Fibroblast of skin of abdomen (primary cell): ENCODE measurements at regions not wholly inside any gene's neighbourhood (a gene's known extent, or its start where the extent isn't known, plus 50 kb on each side); places are given as distances from the start of the nearest gene placed in this dataset.

Experiments
- DNase-seq: peaks from one replicate; pipeline ENCODE4 v3.0.0-alpha.2; 2013

DNA sequence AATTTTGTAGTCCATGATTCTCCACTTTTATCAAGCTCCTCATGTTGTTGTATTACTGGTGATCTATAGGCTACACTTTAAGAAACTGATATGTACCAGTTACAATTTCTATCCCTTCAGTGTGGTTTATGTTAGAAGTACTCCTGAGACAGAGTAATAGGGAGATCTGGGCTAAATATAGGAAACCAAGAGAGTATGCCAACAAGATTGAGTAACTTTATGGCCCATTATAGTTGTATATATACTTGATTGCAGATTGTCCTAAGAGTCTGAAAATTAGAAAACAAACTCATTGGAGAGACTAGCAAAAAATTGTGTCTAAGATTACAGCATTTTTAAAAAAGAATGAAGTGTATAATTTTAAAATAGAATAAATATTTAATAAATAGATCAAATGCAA lies 605.6 kb downstream of the XIRP2 start:
- DNase-seq: no peak

DNA sequence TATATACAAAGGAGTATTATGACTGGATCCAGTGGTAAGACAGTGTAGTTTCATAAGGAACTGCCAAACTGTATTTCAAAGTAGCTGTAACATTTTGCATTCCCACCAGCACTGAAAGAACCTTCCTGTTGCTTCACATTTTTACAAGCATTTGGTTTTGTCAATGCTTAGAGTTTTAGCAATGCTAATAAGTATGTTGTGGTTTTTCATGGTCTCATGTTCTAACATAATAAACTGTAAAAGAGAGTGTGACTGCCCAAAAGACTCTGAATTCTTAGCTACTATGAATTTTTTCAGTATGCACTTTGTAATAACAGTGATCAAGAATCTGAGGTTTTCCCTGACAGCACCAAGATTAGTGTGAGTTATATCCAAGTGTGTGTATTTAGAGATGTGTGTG lies 604.2 kb downstream of the XIRP2 start:
- DNase-seq: peak; percentile 37

DNA sequence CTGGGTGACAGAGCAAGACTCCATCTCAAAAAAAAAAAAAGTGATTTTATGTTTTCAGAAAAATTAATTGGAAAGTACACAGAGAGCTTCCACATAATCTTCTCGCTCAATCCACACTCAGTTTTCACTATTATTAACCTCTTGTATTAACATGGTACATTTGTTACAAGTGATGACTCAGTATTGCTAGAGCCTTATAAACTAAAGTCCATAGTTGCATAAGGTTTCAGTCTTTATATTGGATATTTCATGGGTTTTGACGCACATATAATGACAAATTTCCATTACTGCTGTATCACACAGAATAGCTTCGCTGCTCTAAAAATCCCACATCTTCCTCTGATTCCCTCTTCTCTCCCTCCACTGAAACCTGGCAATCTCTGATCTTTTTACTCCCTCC lies 603.5 kb downstream of the XIRP2 start:
- no peak for DNase-seq

DNA sequence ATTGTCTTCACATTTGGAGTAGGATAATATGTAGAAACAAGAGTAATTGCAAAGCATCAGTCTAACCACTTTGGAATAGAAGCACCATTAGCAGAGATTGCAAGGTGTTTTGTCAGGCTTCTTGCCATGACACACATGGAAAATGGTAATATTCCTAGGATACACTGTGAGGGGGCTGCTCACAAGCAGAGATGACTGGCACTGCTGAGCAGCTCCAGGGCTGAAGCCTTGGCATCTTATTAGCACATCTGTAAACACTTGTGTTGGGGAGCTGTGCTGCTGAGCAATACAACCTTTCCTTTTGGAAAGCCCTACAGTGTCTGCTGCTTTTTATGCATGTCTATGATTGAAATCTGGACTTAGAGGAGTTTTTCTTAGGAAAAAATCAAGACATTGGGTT lies 602.2 kb downstream of the XIRP2 start:
- no peak for DNase-seq

DNA sequence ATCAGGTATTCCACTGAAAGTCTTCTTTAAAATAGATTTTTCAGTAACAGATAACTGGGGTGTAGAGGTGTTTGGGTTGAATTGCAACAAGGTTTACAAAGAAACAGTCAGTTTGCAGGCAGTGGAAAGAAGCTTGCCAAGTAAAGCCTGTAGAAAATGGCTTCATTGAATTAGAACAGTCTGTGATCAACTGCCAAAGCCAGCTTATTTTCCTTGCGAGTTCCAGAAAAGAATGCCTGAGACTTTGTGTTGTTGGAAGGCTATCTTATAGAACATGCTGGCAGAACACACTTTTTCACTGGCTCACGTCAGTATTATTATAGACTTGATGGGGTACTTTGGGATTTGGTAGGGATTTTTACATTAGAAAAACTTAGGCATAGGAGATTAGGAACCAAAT lies 601.0 kb downstream of the XIRP2 start:
- DNase-seq: no peak

DNA sequence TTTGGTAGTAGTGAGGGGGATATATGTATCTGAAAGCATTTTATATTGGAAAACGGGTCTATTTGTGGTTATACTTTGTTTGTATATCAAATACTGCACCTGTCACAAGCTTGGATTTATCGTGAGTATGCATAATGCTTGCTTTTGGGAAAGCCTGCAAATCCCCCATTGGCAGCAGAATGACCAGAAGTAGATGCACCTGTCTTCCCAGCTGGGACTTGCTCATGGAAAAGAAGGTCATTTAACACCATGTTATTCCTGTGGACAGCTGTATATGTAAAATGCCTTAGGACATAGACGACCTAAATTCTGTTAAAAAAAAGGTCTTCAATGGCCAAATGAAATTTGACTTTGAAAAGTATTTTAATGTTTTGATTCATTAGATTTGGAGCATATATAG lies 599.4 kb downstream of the XIRP2 start:
- DNase-seq: no peak

DNA sequence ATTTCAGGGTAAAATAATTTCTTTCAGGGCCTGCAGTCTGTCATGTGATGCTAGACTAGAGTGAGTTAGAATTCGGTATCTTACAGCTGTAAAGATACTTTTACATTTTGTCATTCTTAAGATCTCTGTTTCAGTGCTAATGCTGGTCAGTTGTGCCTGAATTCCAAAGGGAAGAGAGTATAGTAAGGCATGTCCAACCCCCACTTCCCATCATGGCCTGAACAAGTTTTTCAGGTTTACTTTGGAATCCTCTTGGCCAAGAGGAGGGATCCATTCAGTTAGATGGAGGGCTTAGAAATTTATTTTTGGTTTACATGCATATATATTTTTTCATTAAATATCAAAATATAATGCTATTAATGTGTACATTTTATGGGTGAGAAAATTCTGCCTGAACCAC lies 596.6 kb downstream of the XIRP2 start:
- no peak for DNase-seq

DNA sequence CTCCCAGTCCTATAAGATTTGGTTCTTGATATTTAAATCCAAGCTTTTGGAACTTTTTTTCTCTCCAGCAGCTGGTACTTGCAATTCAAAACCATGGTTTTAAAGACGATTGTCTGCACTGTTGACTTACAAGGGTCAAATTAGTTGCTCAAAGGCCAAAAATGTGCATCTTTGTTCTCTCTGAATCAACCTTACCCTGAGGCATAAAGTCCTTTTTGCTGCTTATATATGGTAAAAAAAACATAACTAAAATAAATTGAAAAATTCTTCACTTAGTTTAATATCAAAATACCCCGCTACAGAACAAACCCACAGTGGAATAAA lies 592.7 kb downstream of the XIRP2 start:
- DNase-seq: no peak

DNA sequence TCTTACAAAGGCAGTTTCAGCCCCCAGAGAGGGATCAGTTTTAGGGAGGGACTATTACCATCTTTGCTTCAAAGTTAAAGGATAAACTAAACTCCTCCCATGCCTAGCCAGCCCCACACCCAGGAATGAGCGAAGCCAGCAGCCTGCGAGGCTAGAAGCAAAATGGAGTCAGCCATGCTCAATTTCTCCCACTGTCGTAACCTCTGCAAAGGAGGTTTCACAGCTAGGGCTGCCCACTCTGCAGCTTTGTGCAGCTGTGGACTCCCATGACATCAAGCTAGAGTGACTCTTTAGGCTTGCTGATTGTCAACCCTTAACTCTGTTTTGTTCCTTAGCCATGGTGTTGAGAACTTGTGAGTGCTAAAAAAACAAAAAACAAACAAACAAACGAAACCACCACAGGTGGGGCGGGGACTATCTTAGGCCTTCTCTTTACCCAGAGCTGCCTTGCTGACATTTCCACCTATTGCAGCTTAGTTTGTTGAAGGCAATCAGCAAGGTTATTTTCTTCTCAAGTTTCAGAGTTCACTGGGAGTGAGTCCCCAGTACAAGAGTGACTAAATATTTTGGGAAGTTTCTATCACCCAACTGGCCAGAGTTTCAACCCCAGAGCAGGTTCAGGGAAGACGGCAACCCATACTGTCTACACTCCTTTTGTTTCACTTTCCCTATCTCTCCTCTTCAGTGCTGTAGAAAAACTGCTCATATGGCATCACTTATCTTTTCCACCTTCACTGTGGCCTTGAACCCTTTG lies 592.1 kb downstream of the XIRP2 start:
- no peak for DNase-seq

DNA sequence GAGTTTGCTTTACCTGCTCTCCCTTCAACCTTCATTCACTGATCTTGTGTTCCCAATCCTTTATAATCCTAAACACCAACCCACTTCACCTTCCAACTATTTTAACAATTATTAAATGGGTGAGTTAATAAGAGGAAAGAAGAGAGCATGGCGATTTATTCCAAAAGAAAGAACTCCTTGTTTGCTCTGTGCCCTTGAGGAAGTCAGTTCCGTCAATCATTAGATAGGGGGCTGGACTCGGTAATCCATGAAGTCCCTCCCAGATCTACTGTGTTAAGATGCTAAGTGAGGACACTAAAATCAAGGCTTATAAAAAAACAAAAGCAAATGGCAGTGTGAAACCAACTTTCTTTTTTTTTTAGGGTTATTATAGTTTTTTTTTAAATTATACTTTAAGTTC lies 589.9 kb downstream of the XIRP2 start:
- no peak for DNase-seq

DNA sequence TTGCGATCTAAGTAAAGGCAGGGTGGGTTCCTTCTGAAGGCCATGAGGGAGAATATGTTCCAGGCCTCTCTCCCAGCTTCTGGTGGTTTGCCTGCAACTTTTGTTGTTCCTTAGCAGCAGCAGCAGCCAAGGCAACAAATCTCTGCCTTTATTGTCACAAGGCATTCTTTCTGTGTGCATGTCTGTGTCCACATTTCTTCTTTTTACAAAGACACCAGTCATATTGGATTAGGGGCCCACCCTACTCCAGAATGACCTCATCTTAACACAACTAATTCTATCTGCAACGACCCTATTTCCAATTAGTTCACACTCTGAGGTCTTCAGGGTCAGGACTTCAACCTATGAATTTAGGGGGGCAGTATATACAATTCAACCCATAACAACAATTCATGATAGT lies 587.5 kb downstream of the XIRP2 start:
- no peak for DNase-seq

DNA sequence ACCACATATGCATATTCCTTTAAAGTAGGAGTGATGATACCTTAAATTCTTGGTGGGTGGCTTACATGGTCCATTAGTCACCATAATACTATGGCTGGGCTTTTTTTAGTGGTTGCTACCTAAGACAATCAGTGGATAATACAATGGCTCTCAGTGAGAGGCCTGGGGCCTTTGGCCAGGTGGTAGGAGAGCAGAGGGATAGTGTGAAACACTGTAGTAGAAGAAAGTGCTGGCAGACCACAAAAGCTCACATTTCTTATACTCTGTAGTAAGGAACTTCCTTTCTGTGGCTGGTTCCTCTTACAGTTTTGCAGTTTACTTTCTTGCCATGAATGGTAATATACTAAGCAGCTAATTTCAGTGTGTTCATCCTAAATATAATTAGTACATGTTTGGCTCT lies 583.5 kb downstream of the XIRP2 start:
- DNase-seq: no peak

DNA sequence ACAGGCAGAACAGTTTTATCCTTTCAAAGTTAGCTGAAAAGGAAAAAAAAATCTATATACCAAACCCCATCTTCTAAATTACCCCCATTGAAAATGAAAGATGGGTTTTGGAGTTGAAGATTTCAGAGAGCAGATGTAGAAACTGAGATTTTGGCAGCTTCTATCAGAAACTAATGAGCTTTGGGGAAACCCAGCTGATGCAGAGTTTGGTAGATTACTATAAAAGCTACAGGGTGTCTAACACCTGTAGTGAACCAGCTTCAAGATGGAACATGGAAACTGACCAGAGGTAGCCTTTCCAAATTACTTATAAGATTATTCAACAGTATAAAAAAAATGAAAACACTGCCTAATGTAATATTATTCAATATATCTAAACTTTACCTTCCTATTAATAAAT lies 583.1 kb downstream of the XIRP2 start:
- no peak for DNase-seq

DNA sequence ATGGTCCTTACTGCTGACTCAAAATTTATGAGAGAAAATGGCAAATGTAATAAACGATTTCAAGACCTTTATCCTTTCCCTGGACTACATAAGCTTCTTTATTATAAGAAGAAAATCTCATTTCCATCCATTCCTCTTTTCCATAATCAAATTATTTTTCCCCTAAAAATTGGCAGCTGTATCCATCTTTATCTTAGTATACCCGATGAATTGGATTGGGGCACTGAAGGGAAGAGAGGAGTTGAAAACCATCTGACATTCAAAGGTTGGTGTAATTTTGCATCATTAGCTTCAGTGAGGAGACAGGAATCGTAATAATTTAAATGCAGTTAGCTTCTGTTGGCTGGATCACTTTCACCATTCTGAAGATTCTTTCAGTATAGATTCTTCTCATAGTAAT lies 574.1 kb downstream of the XIRP2 start:
- no peak for DNase-seq

DNA sequence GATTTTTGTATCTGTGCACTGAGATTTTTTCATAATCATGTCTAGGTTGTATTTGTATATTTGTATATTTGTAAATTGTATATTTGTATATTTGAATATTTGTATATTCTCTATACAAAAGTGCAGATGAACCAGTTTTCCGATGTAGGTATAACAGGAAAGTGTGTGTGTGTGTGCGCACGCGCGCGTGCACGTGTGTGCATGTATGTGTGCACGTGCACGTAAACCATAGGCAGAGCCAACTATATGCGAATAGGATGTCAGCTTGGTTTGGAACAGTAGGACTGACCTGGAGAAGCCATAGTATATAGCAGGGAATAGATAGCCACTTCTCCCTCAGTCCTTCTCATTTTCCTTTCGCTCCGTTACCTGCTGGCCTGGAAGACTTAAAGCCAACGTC lies 565.8 kb downstream of the XIRP2 start:
- DNase-seq: no peak

DNA sequence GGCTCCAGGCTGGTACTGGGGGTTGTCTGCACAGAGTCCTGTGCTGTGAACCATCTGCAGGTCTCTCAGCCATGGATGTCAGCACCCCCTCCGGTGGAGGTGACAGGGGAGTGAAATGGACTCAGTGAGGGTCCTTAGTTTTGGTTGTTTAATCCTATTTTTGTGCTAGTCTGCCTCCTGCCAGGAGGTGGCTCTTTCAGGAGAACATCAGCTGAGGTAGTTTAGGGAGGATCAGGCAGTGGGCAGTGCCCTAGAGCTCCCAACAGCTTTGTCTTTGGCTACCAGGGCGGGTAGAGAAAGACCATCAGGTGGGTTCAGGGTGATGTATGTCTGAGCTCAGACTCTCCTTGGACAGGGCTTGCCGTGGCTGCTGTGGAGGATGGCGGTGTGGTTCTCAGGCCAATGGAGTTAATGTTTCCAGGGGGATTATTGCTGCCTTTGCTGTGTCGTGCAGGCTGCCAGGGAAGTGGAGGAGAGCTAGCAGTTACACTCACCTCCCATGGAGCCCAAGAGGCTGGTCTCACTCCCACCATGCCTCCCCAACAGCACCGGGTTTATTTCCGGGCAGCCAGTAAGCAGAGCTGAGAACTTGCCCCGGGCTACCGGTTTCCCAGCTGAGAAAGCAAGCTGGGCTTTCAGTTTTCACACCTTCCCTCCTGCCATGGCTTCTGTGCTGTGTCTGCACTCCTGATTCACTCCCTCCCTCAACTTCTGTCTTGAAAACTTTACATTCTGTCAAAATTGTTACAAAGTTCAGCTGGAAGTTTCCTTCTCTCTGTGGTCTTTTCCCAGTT lies 563.4 kb downstream of the XIRP2 start:
- DNase-seq: no peak

DNA sequence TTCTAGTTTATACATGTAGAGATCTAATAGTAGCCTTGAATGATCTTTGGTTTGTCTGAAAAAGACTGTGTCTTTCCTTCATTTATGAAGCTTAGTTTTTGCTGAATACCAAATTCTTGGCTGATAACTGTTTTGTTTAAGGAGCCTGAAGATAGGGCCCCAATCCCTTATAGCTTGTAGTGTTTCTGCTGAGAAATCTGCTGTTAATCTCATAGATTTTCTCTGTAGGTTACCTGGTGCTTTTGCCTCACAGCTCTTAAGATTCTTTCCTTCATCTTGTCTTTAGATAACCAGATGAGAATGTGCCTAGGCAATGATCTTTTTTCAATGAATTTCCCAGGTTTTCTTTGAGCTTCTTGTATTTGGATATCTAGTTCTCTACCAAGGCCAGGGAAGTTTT lies 562.1 kb downstream of the XIRP2 start:
- no peak for DNase-seq

DNA sequence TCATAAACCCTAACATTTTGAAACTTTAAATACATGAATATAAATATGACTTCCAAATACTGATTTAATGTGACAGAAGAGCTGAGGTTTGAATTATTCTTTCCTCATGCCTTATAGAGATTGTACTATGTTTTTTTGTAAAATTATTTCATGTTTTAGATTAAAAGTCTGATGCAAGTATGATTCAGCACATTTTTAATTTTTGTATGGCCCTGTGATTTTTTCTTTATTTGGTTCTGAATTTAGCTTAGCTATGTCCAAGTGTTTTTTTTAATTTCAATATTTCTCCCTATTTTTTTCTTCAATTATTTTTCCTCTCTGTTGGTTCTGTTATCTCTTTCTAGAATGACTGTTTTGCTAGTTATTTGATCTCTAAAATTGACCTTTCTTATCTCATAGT lies 552.1 kb downstream of the XIRP2 start:
- DNase-seq: no peak

DNA sequence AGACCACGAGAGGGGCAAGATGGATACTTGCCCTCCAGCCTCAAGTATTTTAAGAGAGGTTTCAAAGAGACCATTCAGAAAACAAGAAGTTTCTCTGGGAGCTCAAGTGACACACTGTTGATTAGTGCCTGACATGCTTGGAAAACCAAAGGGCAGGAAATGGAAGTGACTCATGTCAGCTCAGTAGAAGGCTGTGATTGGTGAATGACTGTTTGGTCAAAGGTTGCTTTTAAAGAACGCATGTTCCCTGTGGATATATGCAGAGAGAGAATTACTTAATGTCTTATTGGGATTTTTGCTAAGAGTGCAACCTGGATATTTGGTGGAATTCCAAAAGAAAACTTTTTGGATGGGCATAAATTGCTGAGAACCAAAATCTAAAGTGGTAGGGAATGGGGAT lies 549.9 kb downstream of the XIRP2 start:
- peak; percentile 59 for DNase-seq

DNA sequence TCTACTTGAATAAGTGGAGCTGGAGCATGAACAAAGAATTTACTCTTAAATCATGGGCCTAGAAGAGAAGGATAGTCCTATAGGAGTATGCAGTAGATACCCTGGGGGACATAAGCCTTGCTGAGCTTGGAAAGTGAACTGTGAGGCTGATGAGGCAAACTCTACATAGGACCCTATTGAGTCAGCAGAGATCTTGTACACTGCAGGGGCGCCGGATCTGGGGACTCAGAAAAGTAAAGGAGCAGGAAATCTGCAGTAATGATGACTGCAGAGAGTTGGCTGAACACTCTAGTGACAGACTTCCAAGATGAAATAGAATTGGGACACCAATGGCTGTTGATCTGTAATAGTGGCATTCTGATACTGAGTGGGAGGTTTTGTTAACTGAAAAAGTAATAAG lies 543.7 kb downstream of the XIRP2 start:
- DNase-seq: no peak

DNA sequence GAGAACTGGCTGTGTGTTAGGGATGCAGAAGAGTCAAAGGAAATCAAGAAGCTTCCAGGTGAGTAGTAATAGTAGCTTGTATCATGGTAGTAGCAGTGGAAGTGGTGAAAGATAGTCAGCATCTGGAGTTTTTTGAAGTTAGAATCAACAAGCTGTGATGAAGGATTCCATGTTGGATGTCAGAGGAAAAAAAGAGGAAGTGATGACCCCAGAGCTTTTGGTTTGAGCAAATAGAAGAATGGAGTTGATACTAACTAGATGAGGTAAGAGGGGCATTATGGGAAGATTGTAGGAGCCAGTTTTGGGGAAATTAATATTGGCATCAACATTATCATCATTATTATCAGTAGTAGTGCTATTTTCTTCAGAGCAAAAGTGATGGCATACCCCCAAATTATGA lies 542.2 kb downstream of the XIRP2 start:
- no peak for DNase-seq

DNA sequence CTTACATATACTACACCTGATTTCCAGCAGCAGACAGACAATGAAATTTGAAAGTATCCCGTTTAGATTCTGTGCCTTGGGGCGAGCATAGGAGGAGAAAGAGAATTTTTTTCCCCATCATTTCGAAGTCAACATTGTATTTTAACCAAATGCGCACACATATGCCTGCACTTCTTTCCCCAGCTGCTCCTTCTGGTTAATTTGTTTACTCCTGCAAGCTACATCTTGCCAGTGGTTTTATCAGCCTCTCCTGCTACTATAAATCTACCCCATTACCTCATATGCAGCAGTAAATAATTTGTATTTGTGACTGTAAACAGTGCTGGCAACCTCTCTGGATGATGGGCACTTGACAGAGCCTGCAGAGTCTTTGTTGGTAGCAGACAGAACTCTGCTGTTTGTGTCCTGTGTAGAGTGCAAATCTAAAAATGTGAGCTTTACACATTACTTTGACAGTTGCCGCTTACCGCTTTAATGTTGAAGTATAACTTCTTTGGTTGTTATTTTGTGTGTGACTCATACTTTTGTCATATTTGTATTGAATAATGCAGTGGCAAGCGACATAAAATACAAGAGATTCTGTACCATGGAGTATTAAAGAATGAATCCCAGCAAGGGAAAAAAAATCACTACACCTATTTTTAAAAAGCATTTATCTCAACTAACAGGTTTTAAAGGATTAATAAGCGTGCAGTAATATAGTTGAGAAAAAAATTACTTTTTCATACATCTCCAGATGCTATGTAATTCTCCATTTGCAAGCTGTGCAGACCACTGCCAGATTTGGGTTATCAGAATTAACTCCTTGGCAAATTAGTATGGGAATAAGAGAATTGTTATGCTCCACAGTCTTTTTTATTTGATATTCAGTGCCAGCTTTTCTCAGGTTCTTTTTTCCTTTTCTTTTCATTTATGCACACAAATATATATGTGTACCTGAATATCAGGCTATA lies 536.8 kb downstream of the XIRP2 start:
- no peak for DNase-seq

DNA sequence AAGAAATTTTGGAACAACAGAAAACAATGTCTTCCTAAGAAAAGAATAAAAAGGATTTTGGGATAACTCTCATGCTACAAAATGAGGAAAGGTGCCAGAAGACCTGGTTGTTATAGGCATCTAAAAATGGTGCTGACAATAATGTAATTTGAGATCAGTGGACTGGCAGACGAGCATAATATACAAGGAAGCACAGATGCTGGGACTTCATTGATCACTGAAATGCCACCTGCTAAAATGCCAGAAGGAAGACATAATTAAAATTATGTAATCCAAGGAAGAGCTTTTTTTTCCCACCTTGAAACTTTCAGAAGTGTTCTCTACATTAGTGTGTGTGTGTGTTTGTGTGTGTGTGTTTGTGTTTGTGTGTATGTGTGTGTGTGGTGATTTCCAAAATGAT lies 535.9 kb downstream of the XIRP2 start:
- DNase-seq: no peak
